Osteocyte (in vitro differentiated cells): ENCODE measurements at regions not wholly inside any gene's neighbourhood (a gene's known extent, or its start where the extent isn't known, plus 50 kb on each side); places are given as distances from the start of the nearest gene placed in this dataset.

Experiments used
- DNase-seq: peaks from one replicate; pipeline ENCODE4 v3.0.0; 2021; ENCODE audit warnings: mixed read lengths; ENCODE audit not compliant: unreplicated experiment; ENCODE audit errors: extremely low spot score
- H3K27ac Mint-ChIP-seq: one replicate; pipeline ENCODE4 v1.8.0; 2021; ENCODE audit warnings: mild to moderate bottlenecking, mixed read lengths; ENCODE audit not compliant: unreplicated experiment
- H3K27me3 Mint-ChIP-seq: one replicate; pipeline ENCODE4 v1.8.0; 2021; ENCODE audit warnings: mixed read lengths; ENCODE audit not compliant: unreplicated experiment
- H3K36me3 Mint-ChIP-seq: one replicate; pipeline ENCODE4 v1.8.0; 2021; ENCODE audit warnings: mixed read lengths; ENCODE audit not compliant: unreplicated experiment
- H3K4me1 Mint-ChIP-seq: one replicate; pipeline ENCODE4 v1.8.0; 2021; ENCODE audit warnings: mixed read lengths; ENCODE audit not compliant: unreplicated experiment
- H3K4me3 Mint-ChIP-seq: one replicate; pipeline ENCODE4 v1.8.0; 2021; ENCODE audit warnings: mild to moderate bottlenecking, moderate library complexity, mixed read lengths; ENCODE audit not compliant: unreplicated experiment
- H3K9me3 Mint-ChIP-seq: one replicate; pipeline ENCODE4 v1.8.0; 2021; ENCODE audit warnings: mixed read lengths; ENCODE audit not compliant: unreplicated experiment
- TF ChIP-seq, protein P1 (sequence below): fragments of 200-600 bp; sonication (generic); IDR thresholded peaks from 2 replicates; pipeline ENCODE4 v1.5.0; 2021; ENCODE audit warnings: antibody characterized with exemption, mild to moderate bottlenecking, moderate library complexity

DNA sequence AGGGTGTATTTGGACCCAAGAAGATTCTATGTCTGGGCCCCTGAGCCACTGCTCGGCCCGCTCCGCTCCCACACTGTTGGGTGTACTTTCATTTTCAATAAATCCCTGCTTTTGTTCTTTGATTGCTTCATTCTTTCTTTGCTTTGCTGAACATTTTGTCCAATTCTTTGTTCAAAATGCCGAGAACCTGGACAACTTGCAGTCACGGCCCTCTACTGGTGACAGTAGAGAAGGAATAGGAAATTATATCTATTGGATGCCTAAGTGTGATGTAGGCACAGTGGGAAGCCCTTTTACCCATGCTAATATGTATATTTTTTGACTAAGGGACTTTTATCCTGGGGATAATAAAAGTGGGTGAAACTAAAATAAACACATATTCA, 340.8 kb downstream of the LRRC3B start:
- no peaks in the 10 kb centered on the region for H3K27me3 Mint-ChIP-seq

DNA sequence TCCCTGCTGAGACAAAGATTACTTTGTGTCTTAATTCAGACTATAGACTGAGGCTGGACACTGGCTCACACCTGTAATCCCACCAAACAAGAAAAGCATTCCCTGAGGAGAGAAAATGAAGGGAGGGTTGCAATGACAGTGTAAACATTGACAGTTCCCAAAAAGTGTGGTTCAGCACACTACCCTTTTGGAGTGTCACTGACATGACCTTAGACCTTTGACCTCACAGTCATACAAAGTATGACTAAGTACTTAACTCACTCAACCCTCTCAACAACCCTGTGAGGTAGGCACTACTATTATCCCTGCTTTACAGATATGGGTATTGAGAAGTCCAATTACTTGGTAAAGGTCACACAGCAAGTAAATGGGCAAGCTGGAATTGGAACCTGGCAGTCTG, 341.7 kb downstream of the LRRC3B start:
- H3K4me1 Mint-ChIP-seq: no peaks in the 10 kb centered on the region
- H3K27ac Mint-ChIP-seq: no peak overlapping the region
- H3K36me3 Mint-ChIP-seq: no peaks in the 10 kb centered on the region
- no peak overlapping the region for H3K4me3 Mint-ChIP-seq
- no peak for DNase-seq
- TF ChIP-seq, protein P1, sequence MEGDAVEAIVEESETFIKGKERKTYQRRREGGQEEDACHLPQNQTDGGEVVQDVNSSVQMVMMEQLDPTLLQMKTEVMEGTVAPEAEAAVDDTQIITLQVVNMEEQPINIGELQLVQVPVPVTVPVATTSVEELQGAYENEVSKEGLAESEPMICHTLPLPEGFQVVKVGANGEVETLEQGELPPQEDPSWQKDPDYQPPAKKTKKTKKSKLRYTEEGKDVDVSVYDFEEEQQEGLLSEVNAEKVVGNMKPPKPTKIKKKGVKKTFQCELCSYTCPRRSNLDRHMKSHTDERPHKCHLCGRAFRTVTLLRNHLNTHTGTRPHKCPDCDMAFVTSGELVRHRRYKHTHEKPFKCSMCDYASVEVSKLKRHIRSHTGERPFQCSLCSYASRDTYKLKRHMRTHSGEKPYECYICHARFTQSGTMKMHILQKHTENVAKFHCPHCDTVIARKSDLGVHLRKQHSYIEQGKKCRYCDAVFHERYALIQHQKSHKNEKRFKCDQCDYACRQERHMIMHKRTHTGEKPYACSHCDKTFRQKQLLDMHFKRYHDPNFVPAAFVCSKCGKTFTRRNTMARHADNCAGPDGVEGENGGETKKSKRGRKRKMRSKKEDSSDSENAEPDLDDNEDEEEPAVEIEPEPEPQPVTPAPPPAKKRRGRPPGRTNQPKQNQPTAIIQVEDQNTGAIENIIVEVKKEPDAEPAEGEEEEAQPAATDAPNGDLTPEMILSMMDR: no peak
- H3K9me3 Mint-ChIP-seq: peaks cover 4% of the 10 kb centered on the region
- no peaks in the 10 kb centered on the region for H3K27me3 Mint-ChIP-seq

More for the DNA sequence above, 340.8 kb downstream of the LRRC3B start:
- Mint-ChIP-seq H3K36me3 (no peaks in the 10 kb centered on the region), H3K9me3 (peaks cover 4% of the 10 kb centered on the region), H3K27ac (no peak overlapping the region), H3K4me1 (no peaks in the 10 kb centered on the region), H3K4me3 (no peak overlapping the region)
- no peak for DNase-seq
- TF ChIP-seq, protein P1: no peak

DNA sequence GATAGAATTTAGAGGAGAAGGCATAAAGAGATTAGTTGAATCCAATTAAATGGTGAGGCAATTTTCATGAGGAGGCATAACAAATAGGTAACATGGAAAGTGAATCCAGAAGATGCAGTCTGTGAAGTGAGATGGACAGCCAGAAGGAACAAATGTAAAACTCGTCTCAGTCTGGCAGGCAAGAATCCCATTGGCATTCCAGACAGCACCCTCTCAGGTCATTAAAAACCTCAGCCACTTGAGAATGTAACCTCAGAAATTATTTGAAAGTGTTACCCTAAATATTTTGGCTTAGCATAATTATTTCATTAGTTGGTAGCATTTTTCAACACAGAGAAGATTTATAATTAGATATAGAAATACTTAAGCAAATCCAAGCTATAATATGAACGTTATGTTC, 342.3 kb downstream of the LRRC3B start:
- Mint-ChIP-seq H3K4me3 (no peak overlapping the region), H3K4me1 (no peaks in the 10 kb centered on the region), H3K36me3 (no peaks in the 10 kb centered on the region), H3K27ac (no peak overlapping the region), H3K9me3 (peaks cover 4% of the 10 kb centered on the region), H3K27me3 (no peaks in the 10 kb centered on the region)
- no peak for DNase-seq
- TF ChIP-seq, protein P1: no peak

DNA sequence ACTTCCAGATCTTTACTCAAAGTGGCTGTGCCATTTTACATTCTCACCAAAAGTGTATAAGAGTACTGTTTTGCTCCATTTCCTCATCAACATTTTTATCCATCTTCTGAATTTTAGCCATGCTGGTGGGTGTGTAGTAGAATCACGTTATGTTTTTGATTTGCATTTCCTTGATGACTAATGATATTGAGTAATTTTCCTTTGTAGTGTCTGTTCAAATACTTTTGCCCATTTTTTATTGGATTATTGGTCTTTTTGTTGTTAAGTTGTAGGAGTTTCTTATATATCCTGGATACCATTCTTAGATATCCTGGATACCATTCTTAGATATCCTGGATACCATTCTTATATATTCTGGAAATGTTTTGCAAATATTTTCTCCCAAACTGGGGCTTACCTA, 344.9 kb downstream of the LRRC3B start:
- TF ChIP-seq, protein P1: no peak
- Mint-ChIP-seq H3K4me1 (no peaks in the 10 kb centered on the region), H3K9me3 (peaks cover 2% of the 10 kb centered on the region), H3K27me3 (no peaks in the 10 kb centered on the region), H3K27ac (no peak overlapping the region), H3K4me3 (no peak overlapping the region), H3K36me3 (no peaks in the 10 kb centered on the region)
- no peak for DNase-seq

DNA sequence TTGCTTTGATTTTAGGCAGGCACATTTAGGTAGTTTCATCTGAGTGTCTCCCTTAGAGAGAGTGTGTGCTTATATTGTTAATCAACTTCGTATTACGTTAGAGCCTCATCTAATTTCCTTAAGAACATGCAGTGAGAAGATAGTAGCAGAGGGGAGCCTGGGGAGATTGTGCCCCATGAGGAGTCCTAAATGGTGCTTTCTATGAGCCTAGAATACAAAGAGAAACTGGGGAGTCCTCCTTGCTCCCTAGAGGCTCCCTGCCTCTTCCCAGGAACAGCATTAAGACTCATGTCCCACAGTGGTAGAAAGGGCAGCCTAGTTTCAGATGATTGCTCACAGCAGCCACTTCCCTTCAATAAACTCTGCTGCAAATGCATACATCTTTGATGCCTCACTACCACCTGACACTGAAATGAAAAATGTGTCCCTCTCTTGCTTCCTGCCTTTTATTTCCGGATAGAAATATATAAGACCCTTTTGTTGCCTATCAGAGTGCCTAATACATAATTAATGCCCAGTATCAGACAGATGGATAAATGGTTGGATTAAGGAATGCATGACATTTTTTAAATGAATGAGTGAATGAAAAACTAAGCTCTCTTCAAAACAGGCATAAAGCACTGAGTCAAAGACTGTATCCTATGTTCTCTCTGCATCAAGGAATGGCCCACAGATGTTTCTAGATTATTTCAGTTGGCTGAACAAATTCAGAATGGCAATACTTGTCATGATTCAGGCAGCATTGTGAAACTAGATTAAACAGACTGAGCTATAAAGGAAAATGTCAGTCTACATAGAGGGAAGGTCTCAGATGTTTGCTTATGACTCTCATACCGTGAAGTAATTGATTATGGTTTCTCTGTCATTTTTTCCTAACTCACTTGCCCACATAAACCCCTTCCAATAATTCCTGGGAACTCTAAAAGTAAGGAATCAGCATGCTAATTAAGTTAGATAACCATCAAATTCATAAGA, 362.1 kb downstream of the LRRC3B start:
- no peak overlapping the region for H3K4me3 Mint-ChIP-seq
- H3K9me3 Mint-ChIP-seq: no peaks in the 10 kb centered on the region
- no peaks in the 10 kb centered on the region for H3K36me3 Mint-ChIP-seq
- peaks cover 2% of the 10 kb centered on the region for H3K27me3 Mint-ChIP-seq
- H3K27ac Mint-ChIP-seq: no peak overlapping the region
- DNase-seq: no peak
- no peaks in the 10 kb centered on the region for H3K4me1 Mint-ChIP-seq
- TF ChIP-seq, protein P1: no peak
